ENCODE measurements at regions not wholly inside any gene's neighbourhood (a gene's known extent, or its start where the extent isn't known, plus 50 kb on each side); places are given as distances from the start of the nearest gene placed in this dataset.
A peak's percentile ranks its signal among the peaks of the same experiment; 100 is the strongest.

DNA sequence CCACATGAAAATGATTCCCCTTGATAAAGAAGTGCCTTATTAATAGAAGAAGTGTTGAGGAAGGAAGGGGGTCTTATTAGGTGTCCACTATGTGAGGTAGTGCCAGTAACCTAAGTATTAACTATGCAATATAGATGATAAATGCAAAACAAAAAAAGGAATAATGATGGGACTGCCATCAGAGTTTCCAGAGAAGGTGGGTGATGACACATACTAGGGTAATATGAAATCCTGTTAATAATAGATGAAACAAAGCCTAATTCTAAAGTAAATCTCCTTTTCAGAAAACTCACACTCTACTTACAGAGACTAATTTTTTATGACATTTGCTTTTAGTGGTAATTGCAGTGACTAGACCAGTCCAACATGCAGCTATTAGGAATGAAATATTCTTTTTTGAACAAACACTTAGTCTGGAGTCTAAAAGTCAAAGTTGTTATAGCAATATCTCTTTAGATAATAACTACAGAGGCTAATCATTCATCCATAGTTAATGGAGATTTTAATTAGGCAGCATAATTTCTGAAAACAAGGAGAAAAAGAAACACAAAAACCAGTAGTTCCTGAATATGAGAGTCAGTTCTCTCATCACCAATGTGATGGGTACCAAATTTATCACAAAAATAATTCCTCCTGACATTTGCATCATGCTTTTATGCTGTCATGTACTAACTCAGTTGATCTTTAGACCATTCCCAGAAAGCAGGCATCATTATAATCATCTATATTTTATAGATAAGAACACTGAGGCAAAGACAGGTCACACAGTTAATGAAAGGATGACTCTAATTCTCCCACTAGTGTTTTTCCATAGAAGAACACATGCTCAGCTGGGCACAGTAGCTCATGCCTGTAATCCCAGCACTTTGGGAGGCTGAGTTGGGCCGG, 208.8 kb upstream of the ARG1 start:
- Histone ChIP-seq H3K9me3 (ENCODE audit: control insufficient read depth in 5 of 5, low read length in 5 of 5) (no peaks in the 10 kb centered on the region), H3K9ac (ENCODE audit: low read length in 5 of 5) (no peak overlapping the region), H3K27ac (ENCODE audit: low read depth, low read length) (no peak overlapping the region), H3K4me1 (ENCODE audit: control insufficient read depth in 5 of 5, insufficient read depth in 5 of 5, low read length in 5 of 5) (peaks cover 3 to 15% (median 9%) of the 10 kb centered on the region in 5 donors), H3K27me3 (ENCODE audit: control insufficient read depth in 5 of 5, insufficient read depth in 4 of 5, low read length in 5 of 5) (no peaks in the 10 kb centered on the region), H3K4me3 (ENCODE audit: low read depth in 1 of 5, low read length in 5 of 5) (no peak overlapping the region), H3K36me3 (ENCODE audit: control insufficient read depth in 5 of 5, insufficient read depth in 5 of 5, low read length in 5 of 5) (no peaks in the 10 kb centered on the region)

DNA sequence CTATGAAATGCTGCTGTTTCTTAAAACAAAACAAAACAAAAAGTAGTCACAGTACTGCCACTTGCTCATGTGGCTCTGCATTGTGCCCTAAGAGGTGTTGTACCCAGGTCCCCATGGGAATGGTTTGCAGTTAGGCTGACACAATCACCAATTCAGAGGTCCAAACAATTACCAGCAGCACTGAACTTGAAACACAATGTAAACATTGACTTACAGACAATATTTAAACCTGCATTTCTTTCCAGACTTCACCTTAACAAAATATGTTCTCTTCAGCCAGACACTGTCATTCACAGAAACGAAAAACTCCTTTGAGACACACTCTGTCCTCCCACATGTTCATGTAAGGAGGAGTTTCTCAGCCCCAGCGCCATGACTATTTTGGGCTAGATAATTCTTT, 206.8 kb upstream of the ARG1 start:
- H3K36me3 ChIP-seq (ENCODE audit: control insufficient read depth in 5 of 5, insufficient read depth in 5 of 5, low read length in 5 of 5): no peaks in the 10 kb centered on the region
- peaks cover 3 to 15% (median 9%) of the 10 kb centered on the region in 5 donors for H3K4me1 ChIP-seq (ENCODE audit: control insufficient read depth in 5 of 5, insufficient read depth in 5 of 5, low read length in 5 of 5)
- H3K9ac ChIP-seq (ENCODE audit: low read length in 5 of 5): no peak overlapping the region
- H3K4me3 ChIP-seq (ENCODE audit: low read depth in 1 of 5, low read length in 5 of 5): no peak overlapping the region
- no peak overlapping the region for H3K27ac ChIP-seq (ENCODE audit: low read depth, low read length)
- H3K9me3 ChIP-seq (ENCODE audit: control insufficient read depth in 5 of 5, low read length in 5 of 5): no peaks in the 10 kb centered on the region
- no peaks in the 10 kb centered on the region for H3K27me3 ChIP-seq (ENCODE audit: control insufficient read depth in 5 of 5, insufficient read depth in 4 of 5, low read length in 5 of 5)

DNA sequence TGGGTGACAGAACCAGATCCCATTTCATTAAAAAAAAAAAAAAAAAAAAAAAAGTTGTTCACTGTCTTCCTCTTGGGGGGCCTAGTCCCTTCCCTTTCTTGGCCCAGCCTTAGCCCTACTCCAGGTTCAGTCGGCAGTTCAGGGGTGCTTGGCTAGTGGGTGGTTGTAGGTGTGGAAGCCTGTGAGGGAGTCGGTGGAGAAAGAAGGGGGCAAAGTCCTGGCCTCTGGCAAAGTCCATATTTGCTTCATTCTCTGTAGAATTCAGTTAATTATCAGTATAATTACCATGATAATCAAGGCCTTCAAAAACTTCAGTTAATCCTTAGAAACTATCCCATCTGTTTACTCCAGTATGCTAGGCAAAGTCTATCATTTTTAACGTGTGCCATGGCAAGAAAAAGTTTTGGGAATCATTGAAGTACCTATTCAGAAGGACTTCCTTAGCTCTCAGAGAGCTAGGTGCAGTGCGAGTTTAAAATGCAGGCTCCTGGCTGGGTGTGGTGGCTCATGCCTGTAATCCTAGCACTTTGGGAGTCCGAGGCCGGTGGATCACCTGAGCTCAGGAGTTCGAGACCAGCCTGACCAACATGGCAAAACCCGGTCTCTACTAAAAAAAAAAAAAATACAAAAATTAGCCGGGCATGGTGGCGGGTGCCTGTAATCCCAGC, 205.7 kb upstream of the ARG1 start:
- no peak overlapping the region for H3K9ac ChIP-seq (ENCODE audit: low read length in 5 of 5)
- no peaks in the 10 kb centered on the region for H3K27me3 ChIP-seq (ENCODE audit: control insufficient read depth in 5 of 5, insufficient read depth in 4 of 5, low read length in 5 of 5)
- no peak overlapping the region for H3K4me3 ChIP-seq (ENCODE audit: low read depth in 1 of 5, low read length in 5 of 5)
- no peak overlapping the region for H3K27ac ChIP-seq (ENCODE audit: low read depth, low read length)
- peaks cover 3 to 15% (median 9%) of the 10 kb centered on the region in 5 donors for H3K4me1 ChIP-seq (ENCODE audit: control insufficient read depth in 5 of 5, insufficient read depth in 5 of 5, low read length in 5 of 5)
- H3K36me3 ChIP-seq (ENCODE audit: control insufficient read depth in 5 of 5, insufficient read depth in 5 of 5, low read length in 5 of 5): no peaks in the 10 kb centered on the region
- no peaks in the 10 kb centered on the region for H3K9me3 ChIP-seq (ENCODE audit: control insufficient read depth in 5 of 5, low read length in 5 of 5)

DNA sequence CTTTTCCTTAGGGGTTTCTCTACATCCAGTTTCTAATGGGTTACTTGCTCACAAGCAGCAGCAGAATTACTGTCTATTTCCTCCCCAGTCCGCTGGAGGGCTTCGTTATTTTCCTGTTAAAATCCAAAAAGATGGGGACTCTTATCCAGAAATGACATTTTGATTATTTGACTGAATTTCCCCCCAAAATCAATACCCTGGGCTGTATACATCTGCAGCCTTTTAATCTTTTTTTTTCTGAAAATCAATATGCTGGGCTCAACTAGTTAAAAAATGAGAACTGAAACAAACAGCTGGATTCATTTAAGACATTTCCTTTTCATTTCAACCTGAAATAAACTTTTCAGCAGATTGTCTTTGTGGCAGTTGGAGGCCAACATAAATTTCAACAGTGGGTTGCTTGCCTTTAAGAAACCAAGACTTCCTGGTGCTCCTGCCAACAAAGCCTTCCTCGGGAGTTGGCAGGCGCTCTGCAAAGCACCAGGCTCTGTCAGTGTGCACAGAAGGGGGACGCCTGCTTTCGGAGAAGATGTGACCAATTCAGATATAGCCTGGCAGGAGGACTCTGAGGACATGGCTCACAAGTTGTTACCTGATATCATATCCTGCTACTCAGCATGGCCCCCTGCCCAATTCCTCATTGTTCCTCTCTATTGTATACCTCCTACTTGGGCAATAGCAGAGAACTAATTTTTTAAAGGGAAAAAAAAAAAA, 204.7 kb upstream of the ARG1 start:
- Histone ChIP-seq H3K4me3 (ENCODE audit: low read depth in 1 of 5, low read length in 5 of 5) (peak overlapping the region in 2 of 5 donors; percentile 1 to 33), H3K27ac (ENCODE audit: low read depth, low read length) (no peak overlapping the region), H3K9ac (ENCODE audit: low read length in 5 of 5) (peak overlapping the region in 1 of 5 donors; percentile 32), H3K4me1 (ENCODE audit: control insufficient read depth in 5 of 5, insufficient read depth in 5 of 5, low read length in 5 of 5) (peaks cover 3 to 15% (median 9%) of the 10 kb centered on the region in 5 donors), H3K9me3 (ENCODE audit: control insufficient read depth in 5 of 5, low read length in 5 of 5) (no peaks in the 10 kb centered on the region), H3K36me3 (ENCODE audit: control insufficient read depth in 5 of 5, insufficient read depth in 5 of 5, low read length in 5 of 5) (no peaks in the 10 kb centered on the region), H3K27me3 (ENCODE audit: control insufficient read depth in 5 of 5, insufficient read depth in 4 of 5, low read length in 5 of 5) (no peaks in the 10 kb centered on the region)

DNA sequence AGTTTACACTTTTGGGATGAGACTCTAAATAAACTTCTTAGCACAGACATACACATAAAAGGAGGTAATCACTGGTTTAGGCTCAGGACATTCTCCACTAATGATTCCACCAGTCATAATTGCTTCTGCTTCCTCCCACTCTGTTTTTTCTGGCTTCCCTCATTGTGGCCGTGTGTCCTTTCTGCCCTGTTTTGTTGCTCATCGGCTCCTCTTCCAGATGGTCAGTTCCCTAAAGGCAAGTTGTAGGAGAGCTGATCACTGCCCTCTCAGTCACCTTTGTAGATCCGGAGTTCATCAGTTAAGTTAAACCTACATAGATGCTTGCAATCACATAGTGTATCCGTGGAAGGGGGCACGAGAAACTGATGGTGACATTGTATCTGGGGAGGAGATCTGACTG, 200.5 kb upstream of the ARG1 start:
- Histone ChIP-seq H3K4me1 (ENCODE audit: control insufficient read depth in 5 of 5, insufficient read depth in 5 of 5, low read length in 5 of 5) (peaks cover 3 to 11% (median 9%) of the 10 kb centered on the region in 5 donors), H3K9me3 (ENCODE audit: control insufficient read depth in 5 of 5, low read length in 5 of 5) (no peaks in the 10 kb centered on the region), H3K36me3 (ENCODE audit: control insufficient read depth in 5 of 5, insufficient read depth in 5 of 5, low read length in 5 of 5) (no peaks in the 10 kb centered on the region), H3K4me3 (ENCODE audit: low read depth in 1 of 5, low read length in 5 of 5) (no peak overlapping the region), H3K27me3 (ENCODE audit: control insufficient read depth in 5 of 5, insufficient read depth in 4 of 5, low read length in 5 of 5) (no peaks in the 10 kb centered on the region), H3K27ac (ENCODE audit: low read depth, low read length) (no peak overlapping the region), H3K9ac (ENCODE audit: low read length in 5 of 5) (no peak overlapping the region)

DNA sequence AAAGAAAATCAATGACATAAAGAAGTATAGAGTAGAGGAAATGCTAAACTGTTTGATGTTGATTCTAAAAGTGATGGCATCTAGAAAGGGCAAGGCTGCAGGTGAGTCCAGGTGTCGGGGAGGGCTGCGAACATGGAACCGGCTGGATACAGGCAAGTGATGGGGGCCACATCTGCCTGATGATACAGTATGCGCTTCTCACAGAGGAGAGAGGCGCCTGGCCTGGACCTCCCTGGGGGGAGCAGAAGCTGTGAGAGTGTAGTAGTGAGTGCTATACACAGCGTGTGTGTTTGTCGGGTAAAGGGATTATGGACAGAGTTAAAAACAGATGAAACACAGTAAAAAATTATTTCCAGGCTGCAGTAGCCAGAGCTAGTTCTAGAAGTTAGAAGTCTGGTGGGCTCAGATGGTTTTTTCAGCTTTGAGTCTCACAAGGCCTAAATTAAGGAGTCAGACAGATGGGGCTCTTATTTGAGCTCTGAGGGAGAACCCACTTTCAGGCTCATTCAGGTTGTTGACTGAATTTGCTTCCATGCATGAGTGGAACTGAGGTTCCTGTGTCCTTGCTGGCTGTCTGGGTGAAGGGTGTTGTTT, 195.8 kb upstream of the ARG1 start:
- no peaks in the 10 kb centered on the region for H3K36me3 ChIP-seq (ENCODE audit: control insufficient read depth in 5 of 5, insufficient read depth in 5 of 5, low read length in 5 of 5)
- no peak overlapping the region for H3K4me3 ChIP-seq (ENCODE audit: low read depth in 1 of 5, low read length in 5 of 5)
- H3K9ac ChIP-seq (ENCODE audit: low read length in 5 of 5): no peak overlapping the region
- H3K27me3 ChIP-seq (ENCODE audit: control insufficient read depth in 5 of 5, insufficient read depth in 4 of 5, low read length in 5 of 5): peaks cover 0 to 2% (median 0%) of the 10 kb centered on the region in 5 donors
- H3K4me1 ChIP-seq (ENCODE audit: control insufficient read depth in 5 of 5, insufficient read depth in 5 of 5, low read length in 5 of 5): no peaks in the 10 kb centered on the region
- H3K27ac ChIP-seq (ENCODE audit: low read depth, low read length): no peak overlapping the region
- H3K9me3 ChIP-seq (ENCODE audit: control insufficient read depth in 5 of 5, low read length in 5 of 5): no peaks in the 10 kb centered on the region

DNA sequence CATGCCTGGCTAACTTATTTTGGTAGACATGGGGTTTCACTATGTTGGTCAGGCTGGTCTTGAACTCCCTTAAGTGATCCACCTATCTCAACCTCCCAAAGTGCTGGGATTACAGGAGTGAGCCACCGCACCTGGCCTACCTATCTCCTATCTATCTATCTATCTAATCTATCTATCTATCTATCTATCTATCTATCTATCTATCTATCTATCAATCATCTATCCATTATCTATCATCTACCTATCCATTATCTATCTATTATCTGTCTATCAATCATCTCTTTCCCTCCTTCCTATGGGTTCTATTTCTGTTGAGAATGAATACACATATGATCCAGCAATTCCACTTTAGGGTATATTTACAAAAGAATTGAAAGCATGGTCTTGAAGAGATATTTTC, 194.2 kb upstream of the ARG1 start:
- no peaks in the 10 kb centered on the region for H3K9me3 ChIP-seq (ENCODE audit: control insufficient read depth in 5 of 5, low read length in 5 of 5)
- H3K9ac ChIP-seq (ENCODE audit: low read length in 5 of 5): no peak overlapping the region
- no peak overlapping the region for H3K27ac ChIP-seq (ENCODE audit: low read depth, low read length)
- H3K4me1 ChIP-seq (ENCODE audit: control insufficient read depth in 5 of 5, insufficient read depth in 5 of 5, low read length in 5 of 5): no peaks in the 10 kb centered on the region
- peaks cover 0 to 2% (median 0%) of the 10 kb centered on the region in 5 donors for H3K27me3 ChIP-seq (ENCODE audit: control insufficient read depth in 5 of 5, insufficient read depth in 4 of 5, low read length in 5 of 5)
- no peak overlapping the region for H3K4me3 ChIP-seq (ENCODE audit: low read depth in 1 of 5, low read length in 5 of 5)
- no peaks in the 10 kb centered on the region for H3K36me3 ChIP-seq (ENCODE audit: control insufficient read depth in 5 of 5, insufficient read depth in 5 of 5, low read length in 5 of 5)

DNA sequence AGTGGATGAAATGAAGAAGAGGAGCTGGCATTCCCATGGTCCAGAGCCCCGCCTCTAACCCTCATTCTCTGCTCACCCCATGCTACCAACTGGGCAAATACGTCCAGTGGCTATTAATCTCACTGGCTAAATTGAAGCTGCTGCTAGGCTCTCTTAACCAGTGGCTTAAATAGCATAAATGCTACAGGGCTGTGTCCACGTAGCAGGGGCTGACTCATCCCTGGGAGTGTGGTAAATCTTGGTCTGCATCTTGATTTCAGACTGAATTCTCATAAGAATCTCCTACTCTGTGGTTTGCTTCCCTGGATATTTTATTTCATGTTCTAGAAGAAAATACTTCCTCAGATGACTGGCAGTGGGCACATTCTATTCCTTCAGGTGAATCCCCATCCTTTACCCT, 193.1 kb upstream of the ARG1 start:
- Histone ChIP-seq H3K4me1 (ENCODE audit: control insufficient read depth in 5 of 5, insufficient read depth in 5 of 5, low read length in 5 of 5) (no peaks in the 10 kb centered on the region), H3K9ac (ENCODE audit: low read length in 5 of 5) (no peak overlapping the region), H3K27ac (ENCODE audit: low read depth, low read length) (no peak overlapping the region), H3K9me3 (ENCODE audit: control insufficient read depth in 5 of 5, low read length in 5 of 5) (no peaks in the 10 kb centered on the region), H3K4me3 (ENCODE audit: low read depth in 1 of 5, low read length in 5 of 5) (no peak overlapping the region), H3K36me3 (ENCODE audit: control insufficient read depth in 5 of 5, insufficient read depth in 5 of 5, low read length in 5 of 5) (no peaks in the 10 kb centered on the region), H3K27me3 (ENCODE audit: control insufficient read depth in 5 of 5, insufficient read depth in 4 of 5, low read length in 5 of 5) (peaks cover 0 to 2% (median 0%) of the 10 kb centered on the region in 5 donors)

DNA sequence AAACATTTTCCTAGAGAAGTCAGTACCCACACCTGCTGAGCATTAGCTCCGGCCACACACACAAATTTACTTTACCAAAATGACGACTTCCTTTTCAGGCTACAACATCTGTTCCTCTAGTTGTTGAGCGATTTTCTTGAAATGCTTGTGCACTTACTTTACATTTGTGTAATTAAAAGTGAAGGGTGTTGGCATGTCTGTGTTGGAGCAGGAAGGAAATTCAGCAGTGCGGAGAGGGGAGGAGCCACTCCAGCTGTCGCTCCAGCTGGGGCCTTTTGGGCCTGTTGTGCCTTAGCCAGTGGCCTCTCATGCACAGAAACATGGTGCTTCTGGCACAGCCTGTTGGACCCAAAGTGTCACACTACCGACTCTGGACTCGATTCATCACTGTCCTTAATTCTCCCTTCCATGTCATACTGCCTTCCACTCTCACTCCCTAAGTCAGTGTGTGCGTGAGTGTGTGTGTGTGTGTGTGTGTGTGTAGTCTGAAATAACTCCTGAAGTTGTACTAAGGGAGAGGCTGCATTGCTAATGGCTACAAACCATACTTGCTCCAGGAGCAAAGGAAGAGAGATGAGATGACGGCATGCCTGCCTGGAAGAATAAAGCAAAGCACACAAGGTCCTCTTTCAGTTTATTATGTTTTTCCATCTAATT, 191.8 kb upstream of the ARG1 start:
- H3K9me3 ChIP-seq (ENCODE audit: control insufficient read depth in 5 of 5, low read length in 5 of 5): no peaks in the 10 kb centered on the region
- H3K9ac ChIP-seq (ENCODE audit: low read length in 5 of 5): no peak overlapping the region
- no peaks in the 10 kb centered on the region for H3K36me3 ChIP-seq (ENCODE audit: control insufficient read depth in 5 of 5, insufficient read depth in 5 of 5, low read length in 5 of 5)
- H3K4me3 ChIP-seq (ENCODE audit: low read depth in 1 of 5, low read length in 5 of 5): no peak overlapping the region
- H3K27ac ChIP-seq (ENCODE audit: low read depth, low read length): no peak overlapping the region
- H3K4me1 ChIP-seq (ENCODE audit: control insufficient read depth in 5 of 5, insufficient read depth in 5 of 5, low read length in 5 of 5): no peaks in the 10 kb centered on the region
- H3K27me3 ChIP-seq (ENCODE audit: control insufficient read depth in 5 of 5, insufficient read depth in 4 of 5, low read length in 5 of 5): peaks cover 0 to 2% (median 0%) of the 10 kb centered on the region in 5 donors
